ENCODE measurements at regions not wholly inside any gene's neighbourhood (a gene's known extent, or its start where the extent isn't known, plus 50 kb on each side); places are given as distances from the start of the nearest gene placed in this dataset.
"Not testable (repeated sequence)": the region's sequence is repeated elsewhere in the genome, so short reads cannot be mapped to it uniquely, and the experiment has no call there.

DNA sequence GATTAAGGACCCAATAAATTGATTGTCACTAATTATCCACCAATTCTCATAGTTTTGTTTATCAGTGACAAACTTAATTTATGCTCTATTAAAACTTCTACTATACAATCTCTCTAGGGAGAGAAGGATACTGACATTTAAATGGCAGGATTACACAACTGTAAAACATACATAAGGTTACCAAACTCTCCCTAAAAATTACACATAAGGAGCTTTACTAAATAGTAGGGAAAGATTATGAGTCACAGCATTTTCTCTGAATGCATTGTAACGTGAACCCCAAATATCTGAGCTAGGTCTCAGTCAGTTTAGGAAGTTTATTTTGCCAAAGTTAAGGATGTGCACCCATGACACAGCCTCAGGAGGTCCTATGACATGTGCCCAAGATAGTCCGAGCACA is 2140.6 kb downstream of the NCAM2 start:
- Histone ChIP-seq H3K36me3 (no peaks in the 10 kb centered on the region), H3K27me3 (no peaks in the 10 kb centered on the region), H3K4me3 (no peak overlapping the region), H3K4me1 (no peaks in the 10 kb centered on the region), H3K27ac (no peak overlapping the region), H3K9me3 (no peaks in the 10 kb centered on the region)
- DNase-seq = no peak
- no peak for TF ChIP-seq POLR2A (IDR thresholded peaks at IDR 0.05)
- TF ChIP-seq, protein P1, sequence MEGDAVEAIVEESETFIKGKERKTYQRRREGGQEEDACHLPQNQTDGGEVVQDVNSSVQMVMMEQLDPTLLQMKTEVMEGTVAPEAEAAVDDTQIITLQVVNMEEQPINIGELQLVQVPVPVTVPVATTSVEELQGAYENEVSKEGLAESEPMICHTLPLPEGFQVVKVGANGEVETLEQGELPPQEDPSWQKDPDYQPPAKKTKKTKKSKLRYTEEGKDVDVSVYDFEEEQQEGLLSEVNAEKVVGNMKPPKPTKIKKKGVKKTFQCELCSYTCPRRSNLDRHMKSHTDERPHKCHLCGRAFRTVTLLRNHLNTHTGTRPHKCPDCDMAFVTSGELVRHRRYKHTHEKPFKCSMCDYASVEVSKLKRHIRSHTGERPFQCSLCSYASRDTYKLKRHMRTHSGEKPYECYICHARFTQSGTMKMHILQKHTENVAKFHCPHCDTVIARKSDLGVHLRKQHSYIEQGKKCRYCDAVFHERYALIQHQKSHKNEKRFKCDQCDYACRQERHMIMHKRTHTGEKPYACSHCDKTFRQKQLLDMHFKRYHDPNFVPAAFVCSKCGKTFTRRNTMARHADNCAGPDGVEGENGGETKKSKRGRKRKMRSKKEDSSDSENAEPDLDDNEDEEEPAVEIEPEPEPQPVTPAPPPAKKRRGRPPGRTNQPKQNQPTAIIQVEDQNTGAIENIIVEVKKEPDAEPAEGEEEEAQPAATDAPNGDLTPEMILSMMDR (IDR thresholded peaks at IDR 0.05) = no peak
- intact Hi-C loops (cut with DNase I; ENCODE audit: low total_unique reads) = no loop called here

- TF ChIP-seq, protein P1 (IDR thresholded peaks at IDR 0.05) = no peak
- intact Hi-C loops (cut with DNase I; ENCODE audit: low total_unique reads) = no loop called here
- H3K9me3 ChIP-seq = no peaks in the 10 kb centered on the region
- H3K4me1 ChIP-seq = no peaks in the 10 kb centered on the region
- DNase-seq = no peak
- H3K27me3 ChIP-seq = no peaks in the 10 kb centered on the region
- H3K36me3 ChIP-seq = no peaks in the 10 kb centered on the region
- H3K27ac ChIP-seq = no peak overlapping the region
- H3K4me3 ChIP-seq = no peak overlapping the region
These were observed 2153.9 kb downstream of the NCAM2 start for GRCh38 chr21:23152130-23152529.

- DNase-seq; H3K4me3 ChIP-seq; intact Hi-C loops (cut with DNase I; ENCODE audit: low total_unique reads); H3K4me1 ChIP-seq; H3K36me3 ChIP-seq; H3K27me3 ChIP-seq; H3K9me3 ChIP-seq; H3K27ac ChIP-seq: not testable (repeated sequence)
These were observed 2155.6 kb downstream of the NCAM2 start for GRCh38 chr21:23153842-23154241.

DNA sequence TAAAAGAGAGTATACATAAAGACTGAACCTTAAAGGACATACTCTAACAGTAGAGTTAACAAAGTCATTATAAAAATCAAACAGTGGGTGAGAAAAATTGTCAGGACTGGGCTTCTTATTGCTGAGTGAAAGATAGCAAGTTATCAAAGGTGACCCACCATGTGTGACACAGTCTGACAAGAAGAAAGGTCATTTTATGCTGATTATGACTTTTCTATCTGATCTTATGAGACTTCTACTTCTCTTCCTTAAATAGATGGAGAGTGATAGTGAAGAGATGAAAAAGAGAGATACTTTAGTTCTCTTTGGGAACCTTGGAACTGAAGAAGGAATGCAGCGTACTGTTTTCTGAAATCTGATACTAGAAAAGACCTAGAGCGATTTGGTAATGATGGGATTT is 2157.1 kb downstream of the NCAM2 start:
- H3K4me3 ChIP-seq = no peak overlapping the region
- H3K27me3 ChIP-seq = no peaks in the 10 kb centered on the region
- H3K9me3 ChIP-seq = no peaks in the 10 kb centered on the region
- H3K4me1 ChIP-seq = no peaks in the 10 kb centered on the region
- TF ChIP-seq, protein P1 (IDR thresholded peaks at IDR 0.05) = no peak
- no peak for TF ChIP-seq POLR2A (IDR thresholded peaks at IDR 0.05)
- H3K27ac ChIP-seq = no peak overlapping the region
- intact Hi-C loops (cut with DNase I; ENCODE audit: low total_unique reads) = no loop called here
- no peaks in the 10 kb centered on the region for H3K36me3 ChIP-seq
- no peak for DNase-seq

- Histone ChIP-seq H3K27me3 (no peaks in the 10 kb centered on the region), H3K4me3 (no peak overlapping the region), H3K4me1 (no peaks in the 10 kb centered on the region), H3K27ac (no peak overlapping the region), H3K9me3 (no peaks in the 10 kb centered on the region), H3K36me3 (no peaks in the 10 kb centered on the region)
- no peak for DNase-seq
- intact Hi-C loops (cut with DNase I; ENCODE audit: low total_unique reads) = no loop called here
- no peak for TF ChIP-seq POLR2A (IDR thresholded peaks at IDR 0.05)
- TF ChIP-seq, protein P1 (IDR thresholded peaks at IDR 0.05) = no peak
These were observed 2162.7 kb downstream of the NCAM2 start for GRCh38 chr21:23160914-23161313.

GRCh38 chr21:23162198-23162946 is 2164.2 kb downstream of the NCAM2 start:
- TF ChIP-seq POLR2A (IDR thresholded peaks at IDR 0.05) = no peak
- TF ChIP-seq, protein P1 (IDR thresholded peaks at IDR 0.05) = no peak
- intact Hi-C loops (cut with DNase I; ENCODE audit: low total_unique reads) = no loop called here
- no peak overlapping the region for H3K27ac ChIP-seq
- H3K4me3 ChIP-seq = no peak overlapping the region
- no peaks in the 10 kb centered on the region for H3K36me3 ChIP-seq
- no peaks in the 10 kb centered on the region for H3K9me3 ChIP-seq
- H3K4me1 ChIP-seq = no peaks in the 10 kb centered on the region
- no peaks in the 10 kb centered on the region for H3K27me3 ChIP-seq
- no peak for DNase-seq

All from uterus (tissue), 3 donors.